ENCODE measurements at regions not wholly inside any gene's neighbourhood (a gene's known extent, or its start where the extent isn't known, plus 50 kb on each side); places are given as distances from the start of the nearest gene placed in this dataset.

GRCh38 chr4:41877020-41877796 lies 58.0 kb upstream of the TMEM33 start:
- RAD21 ChIA-PET (ENCODE audit: low non-redundant PET in 1 of 2, low total read pairs in 2 of 2, uncharacterized antibody in 2 of 2, unreplicated experiment in 2 of 2) = no interaction called here
- Histone ChIP-seq H3K4me2 (ENCODE audit: low read length) (no peak overlapping the region), H3K27me3 (ENCODE audit: insufficient read depth, low read length) (no peaks in the 10 kb centered on the region), H3K9me2 (ENCODE audit: insufficient read depth) (no peaks in the 10 kb centered on the region), H3K4me3 (replicated peaks in 1 of 2; ENCODE audit: low read depth in 1 of 2, low read length in 2 of 2) (no peak overlapping the region), H3K9ac (ENCODE audit: low read length) (no peak overlapping the region), H2AFZ (ENCODE audit: low read depth, low read length, poor library complexity, severe bottlenecking) (no peak overlapping the region), H4K20me1 (ENCODE audit: insufficient read depth) (no peaks in the 10 kb centered on the region), H3K4me1 (ENCODE audit: control insufficient read depth in 1 of 2, insufficient read depth in 2 of 2, low read length in 2 of 2) (no peaks in the 10 kb centered on the region), H3K79me2 (ENCODE audit: insufficient read depth, low read length) (no peaks in the 10 kb centered on the region), H3K36me3 (ENCODE audit: control insufficient read depth in 1 of 2, insufficient read depth in 2 of 2, low read length in 2 of 2) (no peaks in the 10 kb centered on the region), H3K9me3 (ENCODE audit: control insufficient read depth in 1 of 2, insufficient read depth in 1 of 2, low read depth in 1 of 2, low read length in 2 of 2) (no peaks in the 10 kb centered on the region), H3K27ac (ENCODE audit: low read depth, low read length) (no peak overlapping the region)
- no peak for DNase-seq (ENCODE audit: low read depth, low spot score)
- POLR2A ChIA-PET = no interaction called here
- TF ChIP-seq POLR2AphosphoS5 (IDR thresholded peaks at IDR 0.05; ENCODE audit: low read depth, low read length) = no peak
- TF ChIP-seq CBX3 (IDR thresholded peaks at IDR 0.05; ENCODE audit: low read depth) = no peak
- TF ChIP-seq YY1 (IDR thresholded peaks at IDR 0.05; ENCODE audit: extremely low read depth, insufficient replicate concordance, low read depth, low read length) = no peak
- no peak for TF ChIP-seq MAX (IDR thresholded peaks at IDR 0.05)
- no peak for TF ChIP-seq FOSL1 (IDR thresholded peaks at IDR 0.05; ENCODE audit: low read depth)
- no peak for TF ChIP-seq POLR2A (IDR thresholded peaks at IDR 0.05; ENCODE audit: borderline replicate concordance, extremely low read depth, insufficient read depth, insufficient read length)
- no peak for TF ChIP-seq SRF (IDR thresholded peaks at IDR 0.05; ENCODE audit: low read depth)
- TF ChIP-seq SIN3A (IDR thresholded peaks at IDR 0.05; ENCODE audit: low read depth) = no peak
- no peak for TF ChIP-seq EGR1 (IDR thresholded peaks at IDR 0.05; ENCODE audit: low read depth)
- no TSS peak for BruUV-seq (replicated peaks)
- intact Hi-C loops (cut with micrococcal nuclease) = no loop called here
- CTCF ChIA-PET = no interaction called here
- no peak for ATAC-seq

GRCh38 chr4:41874873-41875272 lies 60.4 kb upstream of the TMEM33 start:
- ATAC-seq (no peak), DNase-seq (ENCODE audit: low read depth, low spot score) (no peak)
- H4K20me1 ChIP-seq (ENCODE audit: insufficient read depth) = no peaks in the 10 kb centered on the region
- H3K4me1 ChIP-seq (ENCODE audit: control insufficient read depth in 1 of 2, insufficient read depth in 2 of 2, low read length in 2 of 2) = no peaks in the 10 kb centered on the region
- POLR2A ChIA-PET = no interaction called here
- intact Hi-C loops (cut with micrococcal nuclease) = no loop called here
- no peak overlapping the region for H2AFZ ChIP-seq (ENCODE audit: low read depth, low read length, poor library complexity, severe bottlenecking)
- H3K9me2 ChIP-seq (ENCODE audit: insufficient read depth) = no peaks in the 10 kb centered on the region
- BruUV-seq (replicated peaks) = no TSS peak
- no peaks in the 10 kb centered on the region for H3K9me3 ChIP-seq (ENCODE audit: control insufficient read depth in 1 of 2, insufficient read depth in 1 of 2, low read depth in 1 of 2, low read length in 2 of 2)
- H3K27ac ChIP-seq (ENCODE audit: low read depth, low read length) = no peak overlapping the region
- TF ChIP-seq SRF (IDR thresholded peaks at IDR 0.05; ENCODE audit: low read depth) (no peak), TCF7L2 (IDR thresholded peaks at IDR 0.05; ENCODE audit: borderline replicate concordance, extremely low read depth, insufficient read depth, insufficient read length) (no peak), CBX3 (IDR thresholded peaks at IDR 0.05; ENCODE audit: low read depth) (no peak), ZNF274 (IDR thresholded peaks at IDR 0.05; ENCODE audit: low read depth, low read length) (no peak), CTCF (IDR thresholded peaks at IDR 0.05 in 2 of 3, conservative IDR thresholded peaks at IDR 0.05 in 1 of 3; ENCODE audit: borderline replicate concordance in 1 of 3, insufficient read depth in 1 of 3, low read depth in 2 of 3, low read length in 2 of 3) (no peak), EGR1 (IDR thresholded peaks at IDR 0.05; ENCODE audit: low read depth) (no peak), MAX (IDR thresholded peaks at IDR 0.05) (no peak), ZBTB33 (IDR thresholded peaks at IDR 0.05; ENCODE audit: extremely low read depth, insufficient replicate concordance, low read length) (no peak), RAD21 (IDR thresholded peaks at IDR 0.05; ENCODE audit: low read depth) (no peak), POLR2A (IDR thresholded peaks at IDR 0.05; ENCODE audit: borderline replicate concordance, extremely low read depth, insufficient read depth, insufficient read length) (no peak)
- no peaks in the 10 kb centered on the region for H3K79me2 ChIP-seq (ENCODE audit: insufficient read depth, low read length)
- CTCF ChIA-PET = no interaction called here
- no peaks in the 10 kb centered on the region for H3K27me3 ChIP-seq (ENCODE audit: insufficient read depth, low read length)
- H3K4me2 ChIP-seq (ENCODE audit: low read length) = no peak overlapping the region
- RAD21 ChIA-PET (ENCODE audit: low non-redundant PET in 1 of 2, low total read pairs in 2 of 2, uncharacterized antibody in 2 of 2, unreplicated experiment in 2 of 2) = no interaction called here
- no peak overlapping the region for H3K9ac ChIP-seq (ENCODE audit: low read length)
- no peaks in the 10 kb centered on the region for H3K36me3 ChIP-seq (ENCODE audit: control insufficient read depth in 1 of 2, insufficient read depth in 2 of 2, low read length in 2 of 2)
- H3K4me3 ChIP-seq (replicated peaks in 1 of 2; ENCODE audit: low read depth in 1 of 2, low read length in 2 of 2) = no peak overlapping the region

Measured in HCT116 (cell line).